ENCODE measurements at regions not wholly inside any gene's neighbourhood (a gene's known extent, or its start where the extent isn't known, plus 50 kb on each side); places are given as distances from the start of the nearest gene placed in this dataset.

- ATAC-seq = peak; percentile 99 to 100 (median 99)
- no peaks in the 10 kb centered on the region for H3K36me3 ChIP-seq
- H3K9me3 ChIP-seq = no peaks in the 10 kb centered on the region
- no peaks in the 10 kb centered on the region for H3K4me1 ChIP-seq
- 25% methylated on average over 14 of the region's 69 CpGs for WGBS (ENCODE audit: insufficient coverage, low coverage, low lambda C conversion rate, missing lambda C conversion rate)
- no peak for TF ChIP-seq CTCF (IDR thresholded peaks at IDR 0.05)
- TF ChIP-seq POLR2A (IDR thresholded peaks at IDR 0.05) = no peak
- H3K4me3 ChIP-seq = peak overlapping the region; percentile 30 to 48 (median 44)
- peak; percentile 92 to 93 (median 92) for DNase-seq
- intact Hi-C loops (cut with DNase I) = no loop called here
- H3K27me3 ChIP-seq = no peaks in the 10 kb centered on the region
- peak overlapping the region; percentile 65 to 72 (median 67) for H3K27ac ChIP-seq
Measured at GRCh38 chr12:127165567-127166392, 1101.2 kb upstream of the TMEM132C start.

GRCh38 chr12:127169321-127170181, 1097.4 kb upstream of the TMEM132C start:
- DNase-seq = no peak
- no peaks in the 10 kb centered on the region for H3K9me3 ChIP-seq
- no peak overlapping the region for H3K27ac ChIP-seq
- WGBS (ENCODE audit: insufficient coverage, low coverage, low lambda C conversion rate, missing lambda C conversion rate) = 70% methylated on average over 13 of the region's 15 CpGs
- H3K4me1 ChIP-seq = no peaks in the 10 kb centered on the region
- no peak overlapping the region for H3K4me3 ChIP-seq
- no peaks in the 10 kb centered on the region for H3K27me3 ChIP-seq
- TF ChIP-seq CTCF (IDR thresholded peaks at IDR 0.05) (no peak), POLR2A (IDR thresholded peaks at IDR 0.05) (no peak)
- no peaks in the 10 kb centered on the region for H3K36me3 ChIP-seq
- no peak for ATAC-seq
- intact Hi-C loops (cut with DNase I) = no loop called here

GRCh38 chr12:127170226-127171180, 1096.5 kb upstream of the TMEM132C start:
- intact Hi-C loops (cut with DNase I) = no loop called here
- 40% methylated on average over 6 of the region's 7 CpGs for WGBS (ENCODE audit: insufficient coverage, low coverage, low lambda C conversion rate, missing lambda C conversion rate)
- no peak for ATAC-seq

More at GRCh38 chr12:127170226-127171180, 1096.5 kb upstream of the TMEM132C start:
- TF ChIP-seq POLR2A (IDR thresholded peaks at IDR 0.05) (no peak), CTCF (IDR thresholded peaks at IDR 0.05) (no peak)
- H3K27ac ChIP-seq = no peak overlapping the region
- DNase-seq = no peak
- H3K27me3 ChIP-seq = no peaks in the 10 kb centered on the region
- H3K4me1 ChIP-seq = no peaks in the 10 kb centered on the region
- H3K36me3 ChIP-seq = no peaks in the 10 kb centered on the region
- H3K4me3 ChIP-seq = no peak overlapping the region
- H3K9me3 ChIP-seq = no peaks in the 10 kb centered on the region
